Panc1 (cell line): ENCODE measurements at regions not wholly inside any gene's neighbourhood (a gene's known extent, or its start where the extent isn't known, plus 50 kb on each side); places are given as distances from the start of the nearest gene placed in this dataset.

Experiments
- ATAC-seq: fragments of 200-7000 bp; cut with Tn5 transposase; 2 replicates; pipeline ENCODE4 v1.9.1; 2020; ENCODE audit warnings: mild to moderate bottlenecking, moderate library complexity
- BruUV-seq: library from RNA; stranded (reverse); fragments of 400-500 nt; replicated peaks from 2 replicates; lab custom pipeline; 2021; lab: Mats Ljungman, UMichigan
- CTCF ChIA-PET: fragments of 300-600 bp; sonication (Branson Sonifier 250); formaldehyde crosslinking; loops from one replicate; lab custom pipeline; 2022; ENCODE audit warnings: antibody characterized with exemption; lab: Charles Lee
- POLR2A ChIA-PET: fragments of 300-600 bp; sonication (Branson Sonifier 250); formaldehyde crosslinking; loops from one replicate; lab custom pipeline; 2022; ENCODE audit warnings: antibody characterized with exemption; lab: Charles Lee
- DNase-seq: peaks from one replicate; pipeline ENCODE4 v3.0.0-alpha.2; 2010; ENCODE audit warnings: low read depth, low spot score
- H3K27ac ChIP-seq: 2 replicates; pipeline ENCODE4 v1.5.1; 2011; ENCODE audit warnings: mild to moderate bottlenecking, low read length, inconsistent platforms
- H3K27me3 ChIP-seq: fragments of 200-500 bp; sonication (Bioruptor generic); 2 replicates; pipeline ENCODE4 v1.6.0; 2014; ENCODE audit warnings: low read length, inconsistent platforms; ENCODE audit not compliant: control insufficient read depth, insufficient read depth
- H3K36me3 ChIP-seq: fragments of 200-500 bp; sonication (Bioruptor generic); 2 replicates; pipeline ENCODE4 v1.5.1; 2014; ENCODE audit warnings: inconsistent platforms, mild to moderate bottlenecking, low read length, moderate library complexity; ENCODE audit not compliant: control insufficient read depth, insufficient read depth
- H3K4me1 ChIP-seq: 2 replicates; pipeline ENCODE4 v1.5.1; 2011; ENCODE audit warnings: inconsistent platforms, mild to moderate bottlenecking, low read length, moderate library complexity; ENCODE audit not compliant: control insufficient read depth, insufficient read depth
- H3K4me3 ChIP-seq, 2 experiments: 2 replicates each; pipeline ENCODE4 v1.5.1; 2011 to 2012; ENCODE audit warnings: low read depth in 2 of 2, low read length in 2 of 2, mild to moderate bottlenecking in 2 of 2, inconsistent platforms in 1 of 2, moderate library complexity in 1 of 2
- H3K9me3 ChIP-seq: fragments of 200-500 bp; sonication (Bioruptor generic); 2 replicates; pipeline ENCODE4 v1.5.1; 2014; ENCODE audit warnings: low read depth, mild to moderate bottlenecking, inconsistent platforms, low read length, moderate library complexity; ENCODE audit not compliant: control insufficient read depth, insufficient read depth
- CTCF ChIP-seq: fragments of 450-650 bp; IDR thresholded peaks from 2 replicates; pipeline ENCODE4 v1.5.1; 2017; ENCODE audit warnings: mild to moderate bottlenecking
- POLR2AphosphoS5 ChIP-seq: IDR thresholded peaks from 2 replicates; pipeline ENCODE4 v1.6.1; 2012; ENCODE audit warnings: mild to moderate bottlenecking, low read depth, low read length, moderate library complexity
- REST ChIP-seq, 2 experiments: IDR thresholded peaks; 2 replicates each; pipeline ENCODE4 v1.6.1; 2011 to 2012; ENCODE audit warnings: low read depth in 2 of 2, control low read depth in 1 of 2, low read length in 1 of 2, mild to moderate bottlenecking in 1 of 2, moderate library complexity in 1 of 2; ENCODE audit not compliant: insufficient read depth in 1 of 2
- SIN3A ChIP-seq: IDR thresholded peaks from 2 replicates; pipeline ENCODE4 v1.6.1; 2012; ENCODE audit warnings: low read depth, mild to moderate bottlenecking, low read length, moderate library complexity, borderline replicate concordance; ENCODE audit not compliant: insufficient read depth
- TCF7L2 ChIP-seq: IDR thresholded peaks from 2 replicates; pipeline ENCODE4 v1.6.1; 2011; ENCODE audit warnings: mild to moderate bottlenecking, low read depth, low read length, inconsistent platforms
- in situ Hi-C: cut with HindIII; loops from 2 replicates; pipeline ENCODE4 v1.10.0; 2016; ENCODE audit warnings: low sequenced_read_pairs, low pct_unique_long_range_greater_than_20kb
- intact Hi-C: fragments of 100-400 bp; cut with micrococcal nuclease; formaldehyde crosslinking; loops from one replicate; pipeline ENCODE4 v1.10.0; 2022; ENCODE audit not compliant: unreplicated experiment

- no peak for ATAC-seq
- 0 out of 2 replicates have a peak, but pooled peaks cover 3% of the 10 kb centered on the region for H3K4me1 ChIP-seq
- TF ChIP-seq REST (IDR thresholded peaks at IDR 0.05; ENCODE audit: insufficient read depth in 1 of 2, low read depth in 2 of 2, low read length in 1 of 2) (no peak), CTCF (no peak), POLR2AphosphoS5 (no peak), SIN3A (no peak), TCF7L2 (no peak)
- CTCF ChIA-PET, result no interaction called here
- DNase-seq, result no peak
- H3K4me3 ChIP-seq, result no peak overlapping the region
- in situ Hi-C loops, result no loop called here
- intact Hi-C loops, result no loop called here
- POLR2A ChIA-PET, result interaction anchor here (0.7 kb wide), 1 partner anchor 14 kb away, joined by 12 read pairs; no protein-coding TSS in a partner anchor
- BruUV-seq, result no TSS peak
- H3K27ac ChIP-seq, result no peak overlapping the region
- H3K9me3 ChIP-seq, result no peaks in the 10 kb centered on the region
- no peaks in the 10 kb centered on the region for H3K36me3 ChIP-seq
- H3K27me3 ChIP-seq, result no peaks in the 10 kb centered on the region
Observed at GRCh38 chr7:101699881-101700823, 71.1 kb upstream of the MYL10 start.

GRCh38 chr7:101701153-101701794 is 72.2 kb upstream of the MYL10 start:
- Histone ChIP-seq H3K4me3 (no peak overlapping the region), H3K27ac (no peak overlapping the region), H3K9me3 (no peaks in the 10 kb centered on the region), H3K27me3 (no peaks in the 10 kb centered on the region), H3K36me3 (no peaks in the 10 kb centered on the region), H3K4me1 (0 out of 2 replicates have a peak, but pooled peaks cover 3% of the 10 kb centered on the region)
- ChIA-PET CTCF (interaction anchor here (0.7 kb wide), 2 partner anchors 14 to 157 kb away, joined by 3 read pairs; no protein-coding TSS in a partner anchor), POLR2A (no interaction called here)
- TF ChIP-seq SIN3A (no peak), POLR2AphosphoS5 (no peak), REST (IDR thresholded peaks at IDR 0.05; ENCODE audit: insufficient read depth in 1 of 2, low read depth in 2 of 2, low read length in 1 of 2) (no peak), TCF7L2 (no peak), CTCF (no peak)
- in situ Hi-C loops (no loop called here), intact Hi-C loops (no loop called here)
- ATAC-seq (no peak), DNase-seq (no peak)
- no TSS peak for BruUV-seq
